ENCODE measurements at regions not wholly inside any gene's neighbourhood (a gene's known extent, or its start where the extent isn't known, plus 50 kb on each side); places are given as distances from the start of the nearest gene placed in this dataset.

DNA sequence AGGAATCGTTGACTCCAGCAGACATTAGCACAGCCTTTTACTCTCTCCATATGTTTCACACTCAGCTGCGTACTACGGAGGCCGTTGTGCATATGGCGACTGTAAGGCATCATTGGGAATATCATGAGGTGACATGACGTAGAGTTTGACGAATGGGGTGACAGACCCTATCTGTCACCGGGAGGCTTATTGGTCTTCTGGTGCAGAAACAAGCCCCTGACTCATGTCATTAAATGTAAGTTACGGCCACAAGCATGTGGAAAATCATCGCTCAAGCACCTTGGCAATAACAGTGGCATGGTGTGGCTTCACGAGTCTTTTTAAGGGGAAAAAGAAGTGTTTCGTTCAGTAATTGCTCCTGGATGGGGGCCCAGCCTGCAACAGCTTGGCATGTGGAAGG, 115.2 kb upstream of the LRPAP1 start:
- Mint-ChIP-seq H3K27me3 (ENCODE audit: insufficient read depth, unreplicated experiment) (no peaks in the 10 kb centered on the region), H3K4me3 (ENCODE audit: unreplicated experiment) (no peak overlapping the region), H3K36me3 (ENCODE audit: insufficient read depth, unreplicated experiment) (no peaks in the 10 kb centered on the region), H3K4me1 (ENCODE audit: low read depth, unreplicated experiment) (no peaks in the 10 kb centered on the region), H3K27ac (ENCODE audit: unreplicated experiment) (no peak overlapping the region), H3K9me3 (ENCODE audit: unreplicated experiment) (no peaks in the 10 kb centered on the region)
- BruUV-seq (replicated peaks), result no TSS peak
- no peak overlapping the region for H3K4me3 ChIP-seq (ENCODE audit: low read depth, low read length)
- intact Hi-C loops (cut with micrococcal nuclease; ENCODE audit: unreplicated experiment), result no loop called here
- H3K27me3 ChIP-seq (replicated peaks; ENCODE audit: control insufficient read depth, insufficient read depth, low read length), result no peaks in the 10 kb centered on the region
- no peaks in the 10 kb centered on the region for H3K9me3 ChIP-seq
- POLR2A ChIA-PET, result no interaction called here
- TF ChIP-seq, protein P1, sequence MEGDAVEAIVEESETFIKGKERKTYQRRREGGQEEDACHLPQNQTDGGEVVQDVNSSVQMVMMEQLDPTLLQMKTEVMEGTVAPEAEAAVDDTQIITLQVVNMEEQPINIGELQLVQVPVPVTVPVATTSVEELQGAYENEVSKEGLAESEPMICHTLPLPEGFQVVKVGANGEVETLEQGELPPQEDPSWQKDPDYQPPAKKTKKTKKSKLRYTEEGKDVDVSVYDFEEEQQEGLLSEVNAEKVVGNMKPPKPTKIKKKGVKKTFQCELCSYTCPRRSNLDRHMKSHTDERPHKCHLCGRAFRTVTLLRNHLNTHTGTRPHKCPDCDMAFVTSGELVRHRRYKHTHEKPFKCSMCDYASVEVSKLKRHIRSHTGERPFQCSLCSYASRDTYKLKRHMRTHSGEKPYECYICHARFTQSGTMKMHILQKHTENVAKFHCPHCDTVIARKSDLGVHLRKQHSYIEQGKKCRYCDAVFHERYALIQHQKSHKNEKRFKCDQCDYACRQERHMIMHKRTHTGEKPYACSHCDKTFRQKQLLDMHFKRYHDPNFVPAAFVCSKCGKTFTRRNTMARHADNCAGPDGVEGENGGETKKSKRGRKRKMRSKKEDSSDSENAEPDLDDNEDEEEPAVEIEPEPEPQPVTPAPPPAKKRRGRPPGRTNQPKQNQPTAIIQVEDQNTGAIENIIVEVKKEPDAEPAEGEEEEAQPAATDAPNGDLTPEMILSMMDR (IDR thresholded peaks at IDR 0.05; ENCODE audit: insufficient read depth in 1 of 2, low read depth in 1 of 2, low read length in 1 of 2, severe bottlenecking in 1 of 2, unreplicated experiment in 1 of 2), result no peak
- 0 out of 2 replicates have a peak, but pooled peaks cover 5% of the 10 kb centered on the region for H3K4me1 ChIP-seq
- CTCF ChIA-PET, result no interaction called here
- DNase-seq, result no peak
- no peaks in the 10 kb centered on the region for H3K36me3 ChIP-seq (ENCODE audit: control insufficient read depth, insufficient read depth, low read length)

DNA sequence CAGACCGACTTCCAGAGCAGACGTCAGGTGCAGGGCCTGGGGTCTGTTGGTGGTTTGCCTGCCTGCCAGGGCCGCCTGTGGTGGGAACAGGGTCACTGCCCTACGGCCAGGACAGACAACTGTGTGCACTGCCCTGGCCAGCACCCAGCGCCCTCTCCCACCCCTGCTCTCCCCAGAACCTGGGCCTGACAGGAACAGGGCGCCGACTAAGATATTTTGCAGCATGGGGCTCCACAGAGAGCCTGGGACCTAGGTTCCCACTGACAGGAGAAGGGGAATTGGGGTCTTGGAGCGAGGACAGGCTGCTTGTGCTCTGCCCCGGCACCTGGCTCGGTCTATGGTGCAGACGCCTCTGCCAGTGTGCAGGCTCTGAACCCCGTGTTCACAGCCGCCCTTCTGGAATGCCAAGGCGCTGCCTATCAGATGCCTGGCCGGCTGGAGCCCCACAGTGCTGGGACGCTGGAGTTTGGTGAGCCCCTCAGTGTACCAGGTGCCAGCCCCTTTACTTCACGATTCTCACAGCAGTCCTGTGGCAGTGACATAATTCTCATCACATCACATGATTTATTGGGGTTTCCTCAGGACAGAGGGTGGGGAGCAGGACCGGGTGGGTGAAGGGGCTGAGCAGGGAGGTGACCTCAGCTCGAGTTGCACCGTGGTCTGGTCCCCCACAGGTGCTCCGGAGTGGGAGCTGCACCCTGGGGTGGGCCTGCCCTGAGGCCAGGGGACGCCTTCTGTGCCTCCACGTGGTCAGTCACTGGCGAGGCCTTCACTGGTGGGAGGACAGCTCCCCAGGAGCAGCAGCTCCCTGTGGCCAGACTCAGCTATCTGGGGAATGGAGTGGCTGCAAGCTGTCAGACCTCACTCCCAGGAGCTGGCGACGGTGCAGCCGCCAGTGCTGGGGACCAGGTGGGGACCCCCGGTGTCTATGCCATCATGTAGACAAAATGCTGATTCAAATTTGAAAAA, 113.8 kb upstream of the LRPAP1 start:
- POLR2A ChIA-PET, result no interaction called here
- no peak for DNase-seq
- CTCF ChIA-PET, result no interaction called here
- H3K4me1 Mint-ChIP-seq (ENCODE audit: low read depth, unreplicated experiment), result no peaks in the 10 kb centered on the region
- Histone ChIP-seq H3K4me1 (no peaks in the 10 kb centered on the region), H3K27me3 (replicated peaks; ENCODE audit: control insufficient read depth, insufficient read depth, low read length) (no peaks in the 10 kb centered on the region), H3K9me3 (no peaks in the 10 kb centered on the region), H3K4me3 (ENCODE audit: low read depth, low read length) (no peak overlapping the region), H3K36me3 (ENCODE audit: control insufficient read depth, insufficient read depth, low read length) (no peaks in the 10 kb centered on the region)
- no peaks in the 10 kb centered on the region for H3K27me3 Mint-ChIP-seq (ENCODE audit: insufficient read depth, unreplicated experiment)
- H3K27ac Mint-ChIP-seq (ENCODE audit: unreplicated experiment), result no peak overlapping the region
- H3K36me3 Mint-ChIP-seq (ENCODE audit: insufficient read depth, unreplicated experiment), result no peaks in the 10 kb centered on the region
- BruUV-seq (replicated peaks), result no TSS peak
- H3K9me3 Mint-ChIP-seq (ENCODE audit: unreplicated experiment), result no peaks in the 10 kb centered on the region
- TF ChIP-seq, protein P1 (IDR thresholded peaks at IDR 0.05; ENCODE audit: insufficient read depth in 1 of 2, low read depth in 1 of 2, low read length in 1 of 2, severe bottlenecking in 1 of 2, unreplicated experiment in 1 of 2), result no peak
- intact Hi-C loops (cut with micrococcal nuclease; ENCODE audit: unreplicated experiment), result no loop called here
- H3K4me3 Mint-ChIP-seq (ENCODE audit: unreplicated experiment), result no peak overlapping the region

DNA sequence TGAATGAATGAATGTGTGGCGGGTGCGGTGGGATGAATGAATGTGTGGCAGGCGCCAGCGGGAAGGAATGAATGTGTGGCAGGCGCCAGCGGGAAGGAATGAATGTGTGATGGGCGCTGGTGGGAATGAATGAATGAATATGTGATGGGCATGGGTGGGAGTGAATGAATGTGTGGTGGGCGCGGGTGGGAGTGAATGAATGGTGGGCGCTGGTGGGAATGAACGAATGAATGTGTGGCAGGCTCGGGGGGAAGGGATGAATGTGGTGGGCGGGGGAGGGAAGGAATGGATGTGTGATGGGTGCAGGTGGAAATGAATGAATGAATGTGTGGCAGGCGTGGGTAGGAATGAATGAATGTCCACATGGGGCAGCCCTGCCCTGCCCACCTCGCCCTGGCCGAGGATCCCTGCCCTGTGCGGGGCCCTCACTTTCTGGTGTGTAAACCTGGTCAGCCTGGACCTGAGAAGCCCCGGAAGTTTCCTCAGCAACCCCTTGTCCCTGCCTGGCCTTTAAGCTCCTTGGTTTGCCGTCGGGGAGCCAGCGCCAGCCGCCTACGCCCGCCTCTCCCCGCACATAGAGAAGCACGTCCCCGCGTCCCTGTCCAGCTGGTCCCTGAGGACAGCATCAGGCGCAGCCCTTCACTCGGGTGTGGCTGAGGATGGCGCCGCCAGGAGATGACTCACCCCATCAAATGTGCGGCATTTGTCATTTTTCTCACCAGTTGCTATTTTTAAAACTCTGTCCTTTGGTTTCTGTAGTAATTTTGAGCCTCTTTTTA, 112.8 kb upstream of the LRPAP1 start:
- Histone ChIP-seq H3K4me1 (no peaks in the 10 kb centered on the region), H3K9me3 (no peaks in the 10 kb centered on the region), H3K36me3 (ENCODE audit: control insufficient read depth, insufficient read depth, low read length) (no peaks in the 10 kb centered on the region), H3K27me3 (replicated peaks; ENCODE audit: control insufficient read depth, insufficient read depth, low read length) (no peaks in the 10 kb centered on the region), H3K4me3 (ENCODE audit: low read depth, low read length) (no peak overlapping the region)
- H3K4me3 Mint-ChIP-seq (ENCODE audit: unreplicated experiment), result no peak overlapping the region
- no TSS peak for BruUV-seq (replicated peaks)
- H3K4me1 Mint-ChIP-seq (ENCODE audit: low read depth, unreplicated experiment), result no peaks in the 10 kb centered on the region
- POLR2A ChIA-PET, result no interaction called here
- intact Hi-C loops (cut with micrococcal nuclease; ENCODE audit: unreplicated experiment), result no loop called here
- DNase-seq, result no peak
- TF ChIP-seq, protein P1 (IDR thresholded peaks at IDR 0.05; ENCODE audit: insufficient read depth in 1 of 2, low read depth in 1 of 2, low read length in 1 of 2, severe bottlenecking in 1 of 2, unreplicated experiment in 1 of 2), result no peak
- CTCF ChIA-PET, result no interaction called here
- H3K9me3 Mint-ChIP-seq (ENCODE audit: unreplicated experiment), result no peaks in the 10 kb centered on the region
- H3K36me3 Mint-ChIP-seq (ENCODE audit: insufficient read depth, unreplicated experiment), result no peaks in the 10 kb centered on the region
- no peak overlapping the region for H3K27ac Mint-ChIP-seq (ENCODE audit: unreplicated experiment)
- H3K27me3 Mint-ChIP-seq (ENCODE audit: insufficient read depth, unreplicated experiment), result no peaks in the 10 kb centered on the region
